GM18519 (cell line): ENCODE measurements at regions not wholly inside any gene's neighbourhood (a gene's known extent, or its start where the extent isn't known, plus 50 kb on each side); places are given as distances from the start of the nearest gene placed in this dataset.
A peak's percentile ranks its signal among the peaks of the same experiment; 100 is the strongest.

Experiments used
- ATAC-seq: cut with Tn5 transposase; IDR thresholded peaks from one replicate; pipeline ENCODE4 v1.9.1; 2021; ENCODE audit warnings: mild to moderate bottlenecking, moderate library complexity; ENCODE audit not compliant: unreplicated experiment, low FRiP score

GRCh38 chr5:56596155-56596554, 219.2 kb upstream of the MAP3K1 start:
- no peak for ATAC-seq

GRCh38 chr5:56595566-56595965, 219.8 kb upstream of the MAP3K1 start:
- ATAC-seq = no peak

GRCh38 chr5:56594792-56595191, 220.6 kb upstream of the MAP3K1 start:
- no peak for ATAC-seq

DNA sequence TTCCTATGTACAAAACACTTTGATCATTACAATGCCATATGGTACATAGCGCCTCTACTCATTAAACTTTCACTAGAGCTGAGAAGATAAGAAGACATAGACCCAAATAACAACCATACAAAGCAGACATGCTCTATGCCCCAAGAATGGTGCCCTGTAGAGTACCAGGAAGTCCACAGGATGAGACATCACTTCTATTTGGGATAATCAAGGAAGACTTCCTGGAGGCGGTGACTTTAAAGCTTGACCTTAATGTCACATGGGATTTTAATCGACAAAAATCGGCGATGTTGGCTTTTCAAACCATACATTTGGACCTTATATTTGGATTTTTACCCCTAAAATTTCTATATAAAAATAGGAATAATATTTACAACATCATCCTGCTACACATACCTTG, 224.3 kb upstream of the MAP3K1 start:
- ATAC-seq = no peak

DNA sequence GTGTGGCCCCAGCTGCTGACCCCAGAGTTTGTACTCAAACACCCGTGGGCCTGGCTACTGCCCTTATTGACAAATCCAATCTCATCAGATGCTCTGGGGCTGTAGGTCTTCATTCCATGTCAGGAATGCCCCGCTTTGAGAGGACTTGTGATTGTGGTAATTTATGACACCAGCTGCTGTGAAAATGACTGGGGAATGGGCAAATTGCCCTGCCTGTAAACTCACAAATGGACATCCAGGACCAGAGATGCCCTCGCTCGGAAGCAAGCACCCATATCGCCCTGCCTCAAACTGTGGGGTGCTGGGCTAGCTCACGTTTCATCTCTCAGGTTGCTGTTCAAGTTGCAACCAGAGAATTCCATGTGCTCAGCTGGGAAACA, 225.9 kb upstream of the MAP3K1 start:
- no peak for ATAC-seq

GRCh38 chr5:56588636-56589480, 226.5 kb upstream of the MAP3K1 start:
- peak; percentile 99 for ATAC-seq

DNA sequence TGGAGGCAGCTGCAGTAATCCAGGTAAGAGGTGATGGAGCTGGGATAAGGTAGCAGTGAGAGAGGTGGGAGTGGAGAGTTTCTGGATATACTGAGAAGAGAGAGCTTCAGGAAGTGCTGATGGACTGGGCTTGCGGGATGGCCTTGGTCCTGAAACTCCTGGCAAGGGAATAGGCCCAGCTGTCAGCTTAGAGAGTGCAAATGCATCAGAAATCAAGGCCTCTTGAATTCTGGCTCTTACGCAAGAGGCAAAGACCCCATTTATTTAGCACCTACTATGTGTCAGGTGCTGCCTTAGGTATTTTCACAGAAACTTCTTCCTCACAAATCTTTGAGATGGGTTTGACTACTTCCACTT, 227.2 kb upstream of the MAP3K1 start:
- no peak for ATAC-seq

- no peak for ATAC-seq
Observed at GRCh38 chr5:56587381-56588130, 227.8 kb upstream of the MAP3K1 start.

DNA sequence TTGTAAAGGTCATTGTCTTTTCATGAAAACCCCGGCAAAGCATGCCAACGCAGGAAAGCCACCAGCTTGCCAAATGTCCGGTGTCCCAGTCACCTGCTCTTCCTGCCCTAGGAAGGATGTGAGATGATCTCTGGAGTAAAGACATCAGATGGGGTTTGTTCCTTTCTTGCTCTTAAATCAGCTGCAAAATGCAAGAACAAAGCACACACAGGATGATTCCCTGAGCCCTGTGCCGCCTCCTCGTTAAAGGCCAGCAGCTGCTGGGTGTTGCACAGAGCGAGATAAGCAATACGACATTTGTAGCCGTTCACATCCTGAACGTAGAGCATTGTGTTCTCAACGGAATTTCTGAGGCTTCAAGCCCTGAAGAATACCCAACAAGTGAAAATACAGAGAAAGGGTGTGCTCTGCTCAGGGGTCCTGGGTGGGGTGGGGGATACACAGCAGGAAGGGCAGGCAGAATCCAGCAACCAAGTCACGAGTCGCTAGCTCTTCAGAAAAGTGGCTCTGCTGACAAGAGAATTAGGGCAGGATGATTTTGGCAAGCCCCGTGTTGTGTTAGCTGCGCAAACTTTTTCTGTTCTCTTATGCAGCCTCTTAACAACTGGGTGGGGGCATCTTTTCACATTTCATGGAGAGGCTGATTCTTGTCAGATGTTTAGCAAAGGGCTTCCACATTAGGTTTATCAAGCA, 229.2 kb upstream of the MAP3K1 start:
- ATAC-seq = no peak

DNA sequence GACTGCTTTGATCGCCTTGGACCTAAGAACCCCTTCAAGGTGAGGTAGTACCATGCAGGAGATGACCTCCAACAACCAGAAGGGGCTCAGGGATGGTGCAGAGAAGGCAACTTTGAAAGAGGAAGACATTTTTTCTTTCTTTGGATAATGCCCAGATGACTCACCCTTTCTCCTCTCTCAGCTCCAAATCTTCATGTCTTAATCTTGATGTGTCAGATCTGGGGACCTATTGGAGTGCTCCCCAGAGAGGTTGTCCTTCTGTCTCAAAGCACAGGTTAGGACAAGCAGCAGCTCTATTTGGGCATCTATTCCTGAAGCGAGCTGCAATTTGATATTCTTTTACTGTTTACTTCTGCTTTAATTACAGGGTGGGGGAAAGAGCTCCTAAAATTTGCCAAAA, 229.9 kb upstream of the MAP3K1 start:
- ATAC-seq = no peak

- no peak for ATAC-seq
Observed at GRCh38 chr5:56581426-56581825, 233.9 kb upstream of the MAP3K1 start.

DNA sequence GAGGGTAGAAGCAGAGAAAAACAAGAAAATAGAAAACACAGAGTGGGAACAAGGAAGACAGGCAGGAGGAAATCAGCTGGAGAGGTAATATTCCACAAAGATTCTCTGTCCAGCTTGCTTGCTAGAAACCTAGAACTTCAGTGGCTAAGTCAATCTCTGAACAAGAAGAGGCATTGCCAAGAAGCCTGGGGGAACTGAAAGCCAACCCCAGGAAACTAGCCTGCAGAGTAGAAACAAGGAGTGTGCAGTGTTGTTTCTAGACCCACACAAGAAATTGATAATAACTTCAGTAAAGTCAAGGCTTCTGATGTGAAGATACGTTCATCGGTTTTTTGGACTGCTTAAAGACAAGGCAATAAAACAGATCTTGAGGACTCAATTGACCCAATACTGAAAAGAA, 234.5 kb upstream of the MAP3K1 start:
- ATAC-seq = no peak

DNA sequence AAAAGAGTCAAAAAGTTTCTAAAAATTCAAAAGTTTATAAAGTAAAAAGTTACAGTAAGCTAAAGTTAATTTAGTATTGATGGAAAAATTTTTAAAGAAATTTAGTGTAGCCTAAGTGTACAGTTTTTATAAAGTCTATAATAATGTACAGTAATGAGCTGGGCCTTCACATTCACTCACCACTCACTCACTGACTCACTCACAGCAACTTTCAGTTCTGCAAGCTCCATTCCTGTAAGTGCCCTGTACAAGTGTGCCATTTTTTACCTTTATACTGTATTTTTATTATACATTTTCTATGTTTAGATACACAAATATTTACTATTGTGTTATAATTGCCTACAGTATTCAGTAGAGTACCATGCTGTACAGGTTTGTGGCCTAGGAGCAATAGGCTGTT, 239.5 kb upstream of the MAP3K1 start:
- no peak for ATAC-seq

DNA sequence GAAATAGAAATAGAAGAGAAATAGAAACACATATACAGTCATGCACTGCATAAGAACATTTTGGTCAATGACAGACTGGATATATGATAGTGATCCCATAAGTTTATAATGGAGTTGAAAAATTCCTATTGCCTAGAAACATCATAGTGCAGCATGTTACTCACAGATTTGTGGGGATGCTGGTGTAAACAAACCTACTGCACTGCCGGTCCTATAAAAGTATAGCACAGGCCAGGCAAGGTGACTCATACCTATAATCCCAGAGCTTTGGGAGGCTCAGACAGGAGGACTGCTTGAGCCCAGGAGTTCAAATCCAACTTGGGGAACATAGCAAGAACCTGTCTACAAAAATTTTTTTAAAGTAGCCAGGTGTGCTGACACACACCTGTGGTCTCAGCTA, 240.6 kb upstream of the MAP3K1 start:
- ATAC-seq = no peak

DNA sequence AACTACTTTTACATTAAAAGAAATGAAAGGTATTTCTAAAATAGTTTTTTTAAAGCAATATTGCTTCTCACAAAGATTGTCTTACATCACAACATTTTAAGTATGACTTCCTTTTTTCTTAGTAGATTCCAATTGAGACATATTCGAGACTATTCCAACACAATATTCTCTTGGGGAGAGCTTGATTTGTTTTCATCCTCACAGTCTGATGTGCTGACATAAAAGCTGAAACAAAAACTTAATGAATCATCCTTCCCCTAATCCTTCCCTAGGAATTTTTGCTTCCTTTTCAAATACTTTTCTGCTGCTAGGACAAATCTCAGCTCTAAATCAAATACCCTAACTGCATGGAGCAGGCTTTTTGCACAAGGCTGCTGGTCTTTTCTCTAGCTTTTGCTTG, 245.8 kb upstream of the MAP3K1 start:
- no peak for ATAC-seq

DNA sequence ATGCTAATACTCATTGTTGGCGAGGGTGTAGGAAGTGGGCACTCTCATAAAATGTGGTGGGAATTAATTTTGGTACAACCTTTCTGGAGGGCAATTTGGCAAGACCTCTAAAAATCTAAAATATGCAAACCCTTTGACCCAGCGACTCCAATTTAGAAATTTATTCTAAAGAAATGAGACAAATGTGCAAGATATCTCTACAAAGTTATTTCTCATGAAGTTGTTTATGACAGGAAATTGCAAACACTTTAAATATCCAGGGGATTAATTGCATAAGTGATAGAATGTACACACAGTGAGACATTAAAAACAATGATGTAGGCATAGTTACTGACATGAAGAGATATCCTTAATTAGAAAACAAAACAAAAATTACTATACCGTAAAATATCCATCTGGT, 246.3 kb upstream of the MAP3K1 start:
- ATAC-seq = no peak

GRCh38 chr5:56567278-56567677, 248.1 kb upstream of the MAP3K1 start:
- ATAC-seq = no peak

DNA sequence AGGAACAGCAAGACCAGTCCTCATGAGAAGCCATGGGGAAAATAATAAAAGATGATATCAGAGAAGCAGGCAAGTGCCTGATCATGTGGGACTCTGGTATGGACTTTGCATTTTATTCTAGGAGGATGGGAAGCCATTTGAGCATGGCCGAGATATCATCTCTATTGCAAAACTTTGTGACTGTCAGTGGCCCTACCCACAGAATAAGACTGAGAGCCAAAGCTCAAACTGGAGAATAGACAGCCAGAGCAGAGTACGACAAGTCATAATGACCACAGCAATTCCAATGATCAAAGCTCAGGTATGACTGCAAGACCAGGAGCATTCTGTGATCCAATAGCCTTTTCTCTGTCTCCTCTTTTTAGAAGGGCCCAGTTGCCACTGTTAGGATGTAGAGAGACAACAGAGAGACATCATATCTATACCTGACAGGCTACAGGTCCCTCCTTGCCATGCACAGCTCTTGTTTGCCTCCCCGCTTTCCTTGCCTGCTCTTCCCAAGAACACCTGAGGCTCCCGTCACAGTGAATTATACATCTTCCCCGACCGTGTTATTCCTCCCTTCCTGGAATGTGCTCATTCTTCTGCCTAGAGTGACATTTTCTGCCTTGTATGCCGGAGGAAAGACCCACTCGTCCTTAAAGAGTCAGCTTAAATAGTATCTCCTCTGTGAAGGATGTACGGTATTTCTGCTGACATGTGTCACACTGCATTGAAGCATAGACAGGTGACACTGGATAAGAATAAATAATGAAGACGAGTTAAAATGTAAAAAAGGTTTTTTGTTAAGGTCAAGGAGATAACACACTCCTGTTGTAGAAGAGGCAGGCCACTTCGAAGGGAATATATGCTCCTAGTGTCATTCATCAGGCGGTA, 248.7 kb upstream of the MAP3K1 start:
- ATAC-seq = no peak

DNA sequence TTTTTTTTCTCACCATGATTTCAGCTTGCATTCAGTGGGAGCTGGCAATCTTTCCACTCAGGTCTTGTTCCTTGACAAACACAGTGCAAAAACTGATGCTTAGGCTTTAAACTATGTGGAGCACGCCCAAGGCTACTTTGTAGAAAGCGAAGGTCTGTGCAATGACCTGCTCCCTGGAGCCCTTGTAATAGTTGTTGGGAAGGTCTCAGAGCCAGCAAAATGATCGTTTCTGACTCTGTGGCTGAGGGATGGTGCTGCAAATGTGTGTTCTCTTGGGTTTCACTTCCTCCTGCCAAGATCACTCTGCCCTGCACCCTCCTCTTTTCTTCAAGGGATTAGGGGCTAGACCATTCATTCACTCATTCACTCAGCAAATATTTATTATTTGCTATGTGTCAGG, 249.7 kb upstream of the MAP3K1 start:
- peak; percentile 95 for ATAC-seq

GRCh38 chr5:56565283-56565615, 250.1 kb upstream of the MAP3K1 start:
- no peak for ATAC-seq
